GM19397 (cell line): ENCODE measurements at regions not wholly inside any gene's neighbourhood (a gene's known extent, or its start where the extent isn't known, plus 50 kb on each side); places are given as distances from the start of the nearest gene placed in this dataset.
"Not testable (repeated sequence)": the region's sequence is repeated elsewhere in the genome, so short reads cannot be mapped to it uniquely, and the experiment has no call there.

ENCODE experiments used
- ATAC-seq: cut with Tn5 transposase; IDR thresholded peaks from one replicate; pipeline ENCODE4 v1.9.1; 2021; ENCODE audit warnings: mild to moderate bottlenecking, moderate library complexity; ENCODE audit not compliant: unreplicated experiment

GRCh38 chr5:82719368-82719767 is 357.8 kb downstream of the TMEM167A start:
- ATAC-seq, result no peak

DNA sequence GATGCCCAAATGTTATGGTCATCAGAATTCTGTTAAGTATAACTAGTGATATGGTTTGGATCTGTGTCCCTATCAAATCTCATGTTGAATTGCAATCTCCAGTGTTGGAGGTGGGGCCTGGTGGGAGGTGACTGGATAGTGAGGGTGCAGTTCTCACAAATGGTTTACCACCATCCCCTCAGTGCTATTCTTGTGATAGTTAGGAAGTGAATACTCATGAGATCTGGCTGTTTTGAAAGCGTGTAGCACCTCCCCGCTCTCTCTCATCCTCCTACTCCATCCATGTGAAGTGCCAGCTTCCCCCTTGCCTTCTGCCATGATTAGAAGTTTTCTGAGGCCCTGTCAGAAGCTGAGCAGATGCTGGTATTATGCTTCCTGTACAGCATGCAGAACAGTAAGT is 359.5 kb downstream of the TMEM167A start:
- ATAC-seq, result no peak

- ATAC-seq, result not testable (repeated sequence)
These were observed 362.5 kb downstream of the TMEM167A start for GRCh38 chr5:82714732-82715131.

GRCh38 chr5:82713811-82714210 is 363.4 kb downstream of the TMEM167A start:
- no peak for ATAC-seq

- ATAC-seq, result no peak
These were observed 369.5 kb downstream of the TMEM167A start for GRCh38 chr5:82707741-82708140.

- no peak for ATAC-seq
These were observed 372.8 kb downstream of the TMEM167A start for GRCh38 chr5:82704381-82704780.

GRCh38 chr5:82702046-82702445 is 375.1 kb downstream of the TMEM167A start:
- ATAC-seq, result no peak

DNA sequence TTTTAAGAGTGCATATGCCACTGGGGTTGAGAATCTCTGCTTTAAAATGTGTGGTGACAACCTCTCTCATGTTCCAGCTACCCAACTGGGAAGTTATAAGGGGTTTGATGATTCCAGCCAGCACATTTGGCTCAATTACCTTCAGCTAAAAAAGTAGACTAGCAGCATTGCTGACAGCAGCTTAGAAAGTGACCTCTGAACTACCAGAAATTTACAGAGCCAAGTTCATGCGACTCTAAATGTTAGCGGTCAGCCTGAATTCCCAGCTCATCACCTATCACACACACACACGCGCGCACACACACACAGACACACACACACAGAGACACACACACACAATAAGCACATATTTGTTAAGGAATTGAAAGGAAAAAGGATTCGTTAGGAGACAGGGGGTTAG is 377.5 kb downstream of the TMEM167A start:
- ATAC-seq, result no peak

- no peak for ATAC-seq
These were observed 379.2 kb downstream of the TMEM167A start for GRCh38 chr5:82698026-82698425.

GRCh38 chr5:82694711-82695285 is 382.4 kb downstream of the TMEM167A start:
- ATAC-seq, result no peak

- no peak for ATAC-seq
These were observed 384.4 kb downstream of the TMEM167A start for GRCh38 chr5:82692826-82693225.

- ATAC-seq, result no peak
These were observed 392.5 kb downstream of the TMEM167A start for GRCh38 chr5:82684659-82685058.

GRCh38 chr5:82684165-82684564 is 393.0 kb downstream of the TMEM167A start:
- ATAC-seq, result no peak

GRCh38 chr5:82679660-82680059 is 397.5 kb downstream of the TMEM167A start:
- no peak for ATAC-seq

GRCh38 chr5:82676661-82677060 is 398.5 kb upstream of the RPS23 start:
- ATAC-seq, result peak; percentile 68

DNA sequence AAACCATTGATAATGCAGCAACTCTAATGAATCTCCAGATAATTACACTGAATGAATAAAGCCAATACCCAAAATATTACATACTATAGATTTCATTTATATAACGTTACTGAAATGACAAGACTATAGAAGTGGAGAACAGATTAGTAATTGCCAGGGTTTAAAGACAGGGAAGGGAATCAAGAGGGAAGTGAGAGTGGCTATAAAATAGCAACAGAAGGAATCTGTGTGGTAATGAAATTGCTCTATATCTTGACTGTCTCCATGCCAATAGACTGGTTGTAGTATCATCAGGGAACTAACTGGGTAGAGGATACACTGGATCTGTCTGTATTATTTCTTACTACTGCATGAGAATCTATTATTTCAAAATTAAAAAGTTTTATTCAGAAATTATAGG is 396.5 kb upstream of the RPS23 start:
- no peak for ATAC-seq

DNA sequence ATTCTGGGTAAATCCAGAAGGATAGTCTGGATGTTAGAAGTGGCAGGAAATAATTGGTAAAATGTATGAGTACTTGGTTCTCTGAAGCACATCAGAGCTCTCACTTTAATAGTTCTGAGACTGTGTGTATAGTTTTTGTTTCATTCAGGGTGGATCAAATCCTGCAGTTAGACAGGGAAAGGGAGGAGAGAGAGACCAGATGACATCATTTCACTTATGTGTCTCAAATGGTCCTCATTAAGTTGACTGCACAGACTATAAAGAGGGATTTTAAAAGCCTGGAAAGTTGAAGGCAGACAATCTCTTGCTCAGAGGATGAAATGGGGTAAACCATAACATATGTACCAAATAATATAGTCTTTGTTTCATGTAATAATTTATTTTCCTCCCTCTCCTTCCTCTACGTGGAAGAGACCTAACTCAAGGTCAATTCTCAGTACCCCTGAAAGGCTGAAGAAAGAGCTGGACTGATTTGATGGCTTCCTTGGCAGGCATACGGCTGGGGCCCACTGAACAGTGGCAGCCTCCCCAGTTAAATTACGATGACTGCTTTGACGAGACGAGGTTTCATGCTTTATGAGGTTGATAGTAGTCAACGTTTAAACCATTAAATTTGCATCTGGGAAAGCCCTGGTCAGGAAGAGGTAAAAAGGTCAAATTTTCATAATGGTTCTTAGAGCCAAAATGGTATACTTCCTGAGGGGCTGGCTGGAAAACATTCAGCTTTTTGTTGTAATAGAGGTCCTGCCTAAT is 395.1 kb upstream of the RPS23 start:
- ATAC-seq, result no peak

- no peak for ATAC-seq
These were observed 392.5 kb upstream of the RPS23 start for GRCh38 chr5:82670692-82671091.

DNA sequence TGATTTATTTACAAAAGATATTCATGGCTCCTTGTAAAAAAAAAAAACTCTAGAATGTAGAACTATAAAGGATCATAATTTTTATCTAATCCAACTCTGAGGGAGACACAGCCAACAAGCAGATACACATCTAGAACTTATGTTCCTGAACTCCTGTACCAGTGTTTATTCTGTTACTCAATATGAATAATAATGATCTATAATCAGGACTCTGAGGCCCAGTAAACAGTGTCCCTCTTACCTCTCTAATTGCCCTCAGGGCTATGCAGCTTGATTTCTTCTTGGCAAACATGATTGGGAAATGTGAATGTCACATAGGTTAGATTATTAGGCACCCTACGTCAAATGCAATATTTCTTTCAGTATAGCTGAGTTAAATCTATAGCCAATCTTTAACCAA is 391.6 kb upstream of the RPS23 start:
- ATAC-seq, result no peak

DNA sequence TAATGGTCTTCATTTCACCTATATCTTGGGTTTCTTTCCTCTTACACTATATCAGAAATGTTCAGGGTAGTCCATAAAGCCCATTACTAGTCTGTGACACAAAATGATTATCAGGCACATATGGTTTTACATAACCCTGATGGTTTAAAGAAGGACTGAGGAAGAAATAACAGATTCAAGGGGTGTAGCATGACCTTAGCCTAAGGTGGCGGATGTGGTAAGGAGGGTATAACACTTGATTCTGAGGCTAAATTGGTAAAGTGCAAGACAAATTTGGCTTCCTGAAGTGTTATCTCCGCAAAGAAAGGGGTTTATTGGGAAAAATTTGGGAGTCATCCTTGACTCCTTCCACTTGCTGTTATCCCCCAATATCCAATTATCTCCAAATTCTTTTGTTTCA is 388.2 kb upstream of the RPS23 start:
- no peak for ATAC-seq

GRCh38 chr5:82664732-82665131 is 386.6 kb upstream of the RPS23 start:
- ATAC-seq, result no peak

GRCh38 chr5:82663225-82663624 is 385.1 kb upstream of the RPS23 start:
- ATAC-seq, result no peak

GRCh38 chr5:82662340-82662739 is 384.2 kb upstream of the RPS23 start:
- ATAC-seq, result no peak
